HEK293 (cell line): ENCODE measurements at regions not wholly inside any gene's neighbourhood (a gene's known extent, or its start where the extent isn't known, plus 50 kb on each side); places are given as distances from the start of the nearest gene placed in this dataset.

ENCODE experiments used
- CTCF ChIP-seq: fragments of 450-650 bp; formaldehyde crosslinking; IDR thresholded peaks from 2 replicates; pipeline ENCODE4 v1.5.1; 2016; ENCODE audit warnings: missing biosample characterization, missing genetic modification characterization
- ELK4 ChIP-seq: IDR thresholded peaks from 2 replicates; pipeline ENCODE4 v1.6.1; 2011; ENCODE audit warnings: mild to moderate bottlenecking, low read depth, low read length, borderline replicate concordance
- KLF1 ChIP-seq: fragments of 450-650 bp; formaldehyde crosslinking; IDR thresholded peaks from 2 replicates; pipeline ENCODE4 v1.5.1; 2016; ENCODE audit warnings: missing biosample characterization, missing genetic modification characterization
- REST ChIP-seq: fragments of 450-650 bp; formaldehyde crosslinking; IDR thresholded peaks from 2 replicates; pipeline ENCODE4 v1.5.1; 2016; ENCODE audit warnings: missing biosample characterization, missing genetic modification characterization
- SALL2 ChIP-seq: fragments of 450-650 bp; formaldehyde crosslinking; IDR thresholded peaks from 2 replicates; pipeline ENCODE4 v1.5.0; 2017; ENCODE audit warnings: missing biosample characterization, mild to moderate bottlenecking, missing genetic modification characterization, borderline replicate concordance
- SCRT1 ChIP-seq: fragments of 450-650 bp; formaldehyde crosslinking; IDR thresholded peaks from 2 replicates; pipeline ENCODE4 v1.5.1; 2016; ENCODE audit warnings: missing biosample characterization, missing genetic modification characterization, borderline replicate concordance
- ZNF140 ChIP-seq: fragments of 450-650 bp; formaldehyde crosslinking; IDR thresholded peaks from 2 replicates; pipeline ENCODE4 v1.5.1; 2016; ENCODE audit warnings: missing biosample characterization, missing genetic modification characterization
- ZNF24 ChIP-seq: fragments of 450-650 bp; formaldehyde crosslinking; IDR thresholded peaks from 2 replicates; pipeline ENCODE4 v1.5.1; 2016; ENCODE audit warnings: missing biosample characterization, missing genetic modification characterization
- ZNF335 ChIP-seq: fragments of 450-650 bp; formaldehyde crosslinking; conservative IDR thresholded peaks from 2 replicates; pipeline ENCODE4 v1.5.1; 2016; ENCODE audit warnings: missing biosample characterization, missing genetic modification characterization

DNA sequence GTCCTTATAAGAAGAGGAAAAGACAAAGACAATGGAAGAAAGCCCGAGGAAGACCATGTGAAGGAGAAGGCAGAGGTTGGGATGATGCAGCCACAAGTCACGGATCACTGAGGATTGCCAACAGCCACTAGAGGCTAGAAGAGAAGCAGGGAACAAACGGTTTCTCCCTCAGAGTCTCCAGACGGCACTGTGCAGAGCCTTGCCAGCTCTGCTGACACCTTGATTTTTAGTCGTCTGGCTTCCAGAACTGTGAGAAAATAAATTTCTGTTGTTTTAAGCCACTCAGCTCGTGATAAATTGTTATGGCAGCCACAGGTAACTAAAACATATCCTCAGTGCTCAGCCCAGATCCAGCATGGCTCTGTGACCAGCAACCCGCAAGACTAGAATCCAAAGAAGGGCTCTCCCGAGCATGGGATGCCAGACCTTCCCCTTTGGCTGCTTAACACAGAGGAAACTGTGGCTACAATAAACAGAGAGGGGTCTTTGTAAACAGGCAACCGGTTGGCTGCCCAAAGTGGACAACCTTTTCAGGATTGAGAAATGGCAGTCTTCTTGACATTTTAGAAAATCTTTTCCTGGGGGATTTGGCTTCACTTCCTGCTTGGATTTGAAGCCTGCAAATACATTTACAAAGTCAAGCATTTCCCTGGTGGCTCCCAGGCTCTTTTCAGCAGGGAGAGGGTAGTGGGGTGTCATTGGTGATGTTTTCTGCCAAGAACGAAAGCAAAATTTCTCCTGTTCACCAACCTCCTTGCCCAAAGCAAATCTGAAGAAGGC lies 88.7 kb upstream of the ADPGK start:
- no peak for TF ChIP-seq ZNF24 (tag by site-specific recombination)
- TF ChIP-seq ZNF140 (tag by site-specific recombination), result no peak
- no peak for TF ChIP-seq KLF1
- no peak for TF ChIP-seq REST
- no peak for TF ChIP-seq ELK4
- no peak for TF ChIP-seq SCRT1 (tag by site-specific recombination)
- no peak for TF ChIP-seq SALL2 (tag by site-specific recombination)
- no peak for TF ChIP-seq CTCF (tag by site-specific recombination)
- TF ChIP-seq ZNF335 (tag by site-specific recombination), result no peak
